ENCODE measurements at regions not wholly inside any gene's neighbourhood (a gene's known extent, or its start where the extent isn't known, plus 50 kb on each side); places are given as distances from the start of the nearest gene placed in this dataset.
"Not testable (repeated sequence)": the region's sequence is repeated elsewhere in the genome, so short reads cannot be mapped to it uniquely, and the experiment has no call there.

GRCh38 chr2:9708683-9709538, 78.1 kb upstream of the YWHAQ start:
- no peak for DNase-seq

DNA sequence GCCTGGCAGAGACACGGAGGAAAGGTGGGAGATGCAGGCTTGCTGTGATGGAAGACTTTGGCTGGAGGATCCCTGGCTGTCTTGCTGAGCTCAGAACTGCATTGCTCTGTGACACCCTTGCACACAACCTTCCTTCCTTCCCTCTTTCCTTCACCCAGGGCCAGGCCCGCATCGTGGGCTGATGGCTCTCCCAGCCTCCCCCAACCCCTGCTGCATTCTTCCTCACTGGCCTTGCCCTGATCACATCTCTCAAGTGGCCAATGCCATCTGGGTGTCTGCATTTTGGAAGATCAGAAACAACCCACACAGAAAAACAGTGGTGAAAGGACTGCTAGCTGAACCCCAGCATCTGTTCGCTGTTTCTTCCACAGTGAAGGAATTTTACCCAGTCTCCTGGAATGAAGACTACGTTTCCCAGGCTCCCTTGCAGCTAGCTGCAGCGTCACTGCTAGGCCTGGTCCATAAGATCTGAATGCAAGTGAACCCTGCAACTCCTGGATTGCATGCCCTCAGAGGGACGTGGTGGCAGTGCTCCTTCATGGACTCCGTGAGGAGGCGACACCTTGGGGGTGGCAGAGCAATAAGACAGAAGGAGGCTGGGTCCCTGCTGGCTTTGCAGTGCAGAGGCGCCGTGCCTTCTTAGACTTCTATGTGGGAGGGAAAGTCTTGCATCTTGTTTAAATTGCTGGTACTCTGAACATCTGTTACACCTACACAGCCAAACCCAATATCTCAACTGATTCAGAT, 78.9 kb upstream of the YWHAQ start:
- no peak for DNase-seq

DNA sequence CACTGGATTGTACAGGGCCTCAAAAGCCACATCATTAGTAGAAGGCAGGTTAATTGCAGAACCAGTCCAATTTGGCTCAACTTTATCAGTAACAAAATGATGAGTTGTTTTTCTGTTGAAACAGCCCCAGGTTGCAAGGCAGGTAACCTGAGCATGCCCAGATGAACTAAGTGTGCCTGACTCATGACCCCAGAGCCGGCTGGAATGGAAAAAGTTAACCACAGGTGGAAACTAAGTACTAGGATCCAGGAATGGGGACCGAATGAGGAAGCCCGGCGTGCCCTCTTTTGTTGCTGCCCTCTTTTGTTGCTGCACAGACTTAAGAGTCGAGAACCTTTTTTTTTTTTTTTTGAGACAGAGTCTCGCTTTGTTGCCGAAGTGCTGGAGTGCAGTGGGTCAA, 79.5 kb upstream of the YWHAQ start:
- DNase-seq: no peak

GRCh38 chr2:9712263-9712662, 81.5 kb upstream of the YWHAQ start:
- DNase-seq: no peak

GRCh38 chr2:9714630-9715214, 83.9 kb upstream of the YWHAQ start:
- DNase-seq: no peak

DNA sequence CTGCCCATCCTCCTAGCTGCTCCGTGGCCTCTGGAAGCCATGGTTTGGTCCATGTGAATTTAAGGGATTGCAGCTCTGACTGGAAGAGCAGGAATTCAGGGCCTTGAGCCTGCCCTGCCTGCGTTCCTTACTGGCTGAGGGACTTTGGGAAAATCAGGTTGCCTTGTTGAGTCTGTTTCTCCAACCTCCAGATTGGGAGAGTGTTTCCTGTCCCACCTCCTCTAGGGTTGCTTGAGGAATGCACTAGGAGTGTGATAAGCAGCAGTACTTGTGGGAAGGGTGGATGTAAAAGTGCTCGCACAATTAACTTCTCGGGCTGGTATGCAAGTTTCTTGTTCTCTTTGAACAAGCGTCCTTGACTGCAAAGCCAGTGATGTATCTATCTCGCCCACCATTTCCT, 84.4 kb upstream of the YWHAQ start:
- no peak for DNase-seq

DNA sequence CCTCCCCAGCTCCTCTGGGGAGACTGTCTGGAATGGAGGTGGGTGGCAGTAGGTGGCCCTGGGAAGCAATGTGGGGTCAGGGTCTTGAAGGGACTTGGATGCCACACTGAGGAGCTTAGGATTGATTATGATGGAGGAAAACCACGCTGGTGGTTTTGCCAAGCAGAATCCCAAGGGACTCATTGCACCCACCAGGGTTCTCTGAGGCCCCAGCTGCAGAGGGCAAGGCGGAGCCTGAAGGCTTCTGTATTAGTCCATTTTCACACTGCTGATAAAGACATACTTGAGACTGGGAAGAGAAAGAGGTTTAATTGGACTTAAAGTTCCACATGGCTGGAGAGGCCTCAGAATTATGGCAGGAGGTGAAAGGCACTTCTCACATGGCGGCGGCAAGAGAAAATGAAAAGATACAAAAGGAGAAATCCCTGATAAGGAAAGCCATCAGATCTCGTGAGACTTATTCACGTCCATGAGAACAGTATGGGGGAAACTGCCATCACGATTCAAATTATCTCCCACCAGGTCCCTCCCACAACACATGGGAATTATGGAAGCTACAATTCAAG, 87.2 kb upstream of the YWHAQ start:
- peak; percentile 5 for DNase-seq

DNA sequence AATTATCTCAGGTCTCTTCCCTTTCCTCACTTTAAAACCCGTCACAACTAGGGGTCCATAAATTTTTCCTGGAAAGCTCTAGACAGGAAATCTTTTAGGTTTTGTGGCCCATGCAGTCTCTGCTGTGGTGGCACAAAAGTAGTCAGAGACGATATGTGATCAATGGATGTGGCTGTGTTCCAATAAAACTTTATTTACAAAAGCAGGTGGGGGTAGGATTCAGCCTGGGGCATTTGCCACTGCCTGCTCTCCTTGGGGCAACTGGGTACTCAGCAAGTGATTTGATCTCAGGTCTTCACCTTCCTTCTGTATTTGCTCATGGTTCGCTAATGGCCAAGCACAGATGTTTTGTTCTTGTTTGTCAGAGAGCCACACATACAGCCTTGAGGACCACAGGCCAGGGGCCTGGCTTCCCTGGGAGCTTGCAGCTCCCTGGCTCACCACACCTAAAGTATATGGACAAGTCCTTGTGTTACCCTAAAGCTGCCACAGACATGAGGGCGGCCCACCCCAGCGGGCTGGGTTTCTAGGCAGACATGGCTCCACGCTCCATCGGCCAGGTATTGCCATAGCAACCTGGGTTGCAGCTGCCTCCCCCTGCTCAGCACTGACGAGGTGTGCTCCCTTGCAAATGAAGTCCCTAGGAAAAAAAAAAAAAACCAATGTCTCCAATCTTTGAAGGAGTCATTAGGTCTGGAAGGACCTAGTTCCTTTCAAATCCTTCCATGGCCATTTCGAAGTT, 89.7 kb upstream of the YWHAQ start:
- peak; percentile 85 for DNase-seq

DNA sequence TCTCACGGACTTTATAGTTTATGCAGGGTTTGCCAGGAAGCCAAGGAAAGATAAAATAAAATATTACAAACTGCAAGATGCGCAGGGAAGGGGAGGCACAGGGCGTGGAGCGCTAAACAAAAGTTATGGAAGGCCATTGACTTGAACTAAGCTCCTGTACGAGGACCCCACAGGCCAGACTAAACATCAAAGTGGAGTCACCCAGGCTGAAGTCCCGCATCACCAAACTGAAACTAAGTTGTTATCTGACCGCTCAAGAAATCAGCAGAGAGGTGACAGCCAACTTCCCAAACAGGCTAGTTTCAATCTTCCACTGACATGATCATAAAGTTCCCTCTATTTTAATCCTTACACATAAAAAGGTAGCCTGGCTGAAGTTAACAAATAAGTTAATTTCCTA, 90.5 kb upstream of the YWHAQ start:
- no peak for DNase-seq

DNA sequence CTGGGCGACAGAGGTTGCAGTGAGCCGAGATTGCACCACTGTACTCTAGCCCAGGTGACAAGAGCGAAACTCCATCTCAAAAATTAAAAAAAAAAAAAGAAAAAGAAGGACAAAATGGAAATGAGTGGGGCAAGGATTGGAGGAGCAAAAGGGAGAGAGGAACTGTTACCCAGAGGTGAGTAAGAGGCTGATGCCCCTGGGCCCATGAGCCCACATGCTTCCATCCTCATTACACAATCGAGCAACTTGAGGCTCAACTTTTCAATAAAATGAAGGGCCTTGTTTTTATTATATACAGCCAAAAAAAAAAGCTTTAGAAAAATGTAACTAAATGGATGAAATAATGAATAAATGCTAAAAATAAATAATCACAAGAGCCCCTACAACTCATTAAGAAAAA, 91.7 kb upstream of the YWHAQ start:
- DNase-seq: no peak

- no peak for DNase-seq
These were observed 93.8 kb upstream of the YWHAQ start for GRCh38 chr2:9724565-9724964.

- no peak for DNase-seq
These were observed 94.3 kb upstream of the YWHAQ start for GRCh38 chr2:9725106-9725505.

DNA sequence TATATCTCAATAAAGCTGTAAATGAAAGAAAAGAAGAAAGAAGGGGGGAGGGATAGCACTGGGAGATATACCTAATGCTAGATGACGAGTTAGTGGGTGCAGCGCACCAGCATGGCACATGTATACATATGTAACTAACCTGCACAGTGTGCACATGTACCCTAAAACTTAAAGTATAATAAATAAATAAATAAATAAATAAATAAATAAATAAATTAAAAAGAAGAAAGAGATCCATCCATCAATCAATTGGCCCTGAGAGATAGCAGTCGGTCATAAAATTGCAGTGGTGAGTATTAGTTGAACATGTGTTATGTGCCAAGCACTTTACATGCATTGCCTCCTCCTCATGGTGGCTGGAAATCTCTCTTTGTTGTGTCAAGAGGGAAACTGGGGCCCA, 95.2 kb upstream of the YWHAQ start:
- not testable (repeated sequence) for DNase-seq

DNA sequence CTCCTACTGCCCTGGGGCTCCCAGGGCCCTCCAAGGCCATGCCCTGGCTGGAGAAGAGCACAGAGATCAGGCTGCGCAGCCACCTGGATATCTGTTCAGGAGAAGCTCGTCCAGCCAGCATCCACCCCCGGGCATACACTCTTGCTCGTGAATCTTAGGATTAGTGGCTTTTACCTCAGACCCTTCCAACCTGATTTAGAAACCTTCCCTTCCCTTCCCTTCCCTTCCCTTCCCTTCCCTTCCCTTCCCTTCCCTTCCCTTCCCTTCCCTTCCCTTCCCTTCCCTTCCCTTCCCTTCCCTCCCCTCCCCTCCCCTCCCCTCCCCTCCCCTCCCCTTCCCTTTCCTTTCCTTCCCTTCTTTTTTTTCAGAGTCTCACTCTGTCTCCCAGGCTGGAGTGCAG, 99.7 kb upstream of the YWHAQ start:
- DNase-seq: not testable (repeated sequence)

- no peak for DNase-seq
These were observed 102.0 kb upstream of the YWHAQ start for GRCh38 chr2:9732824-9733223.

- no peak for DNase-seq
These were observed 103.5 kb upstream of the YWHAQ start for GRCh38 chr2:9734308-9734707.

DNA sequence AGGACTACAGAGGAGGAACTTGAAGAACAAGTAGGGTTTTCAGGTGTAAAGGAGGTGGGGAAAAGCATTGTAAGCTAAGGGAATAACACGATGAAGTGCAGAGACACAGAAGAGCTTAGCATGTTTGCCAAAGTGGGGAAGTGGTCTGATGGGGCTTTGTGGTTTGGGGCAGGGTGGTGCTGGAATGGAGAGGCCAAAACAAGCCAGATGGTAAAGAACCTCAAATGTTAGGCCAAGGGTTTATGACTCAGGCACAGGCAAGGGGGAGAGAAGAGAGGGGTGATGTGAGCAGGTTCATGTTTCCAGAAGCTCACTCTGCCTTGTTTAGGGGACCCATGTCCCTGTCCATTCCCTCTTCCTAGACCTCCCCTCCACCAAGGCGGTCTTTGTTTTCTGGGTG, 104.5 kb upstream of the YWHAQ start:
- DNase-seq: no peak

GRCh38 chr2:9736021-9736420, 105.2 kb upstream of the YWHAQ start:
- DNase-seq: peak; percentile 12

DNA sequence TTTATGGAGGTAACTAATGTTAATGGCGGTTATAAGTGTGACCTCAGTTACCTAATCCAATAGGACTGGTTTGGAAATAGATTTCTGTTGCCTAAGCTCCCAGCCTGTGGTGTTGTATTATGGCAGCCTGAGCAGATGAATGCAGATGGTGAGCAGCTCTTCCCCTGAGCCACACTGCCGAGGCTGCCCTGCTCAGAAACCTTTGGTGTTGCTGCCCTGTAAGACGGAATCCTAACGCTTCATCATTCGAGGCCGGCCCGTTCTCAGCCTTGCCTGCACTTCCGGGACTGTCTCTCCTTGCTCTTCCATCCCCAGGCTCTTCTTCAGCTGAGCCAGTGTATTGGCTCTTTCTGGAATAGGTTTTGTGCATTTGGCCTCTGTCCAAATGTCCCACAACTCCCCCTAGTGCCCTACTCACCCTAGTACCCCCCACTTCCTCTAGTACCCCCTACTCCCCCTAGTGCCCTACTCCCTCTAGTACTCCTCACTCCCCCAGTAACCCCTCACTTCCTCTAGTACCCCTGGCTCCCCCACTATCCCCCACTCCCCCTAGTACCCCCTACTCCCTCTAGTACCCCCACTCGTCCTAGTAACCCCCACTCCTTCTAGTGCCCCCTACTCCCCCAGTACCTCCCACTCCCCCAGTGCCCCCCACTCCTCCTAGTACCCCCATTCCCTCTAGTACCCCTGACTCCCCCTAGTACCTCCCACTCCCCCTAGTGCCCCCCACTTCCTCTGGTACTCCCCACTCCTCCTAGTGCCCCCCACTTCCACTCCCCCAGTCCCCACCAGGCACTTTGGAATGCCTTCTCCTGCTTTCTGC, 106.0 kb upstream of the TAF1B start:
- DNase-seq: peak; percentile 30

- DNase-seq: no peak
These were observed 105.2 kb upstream of the TAF1B start for GRCh38 chr2:9738062-9738461.

- no peak for DNase-seq
These were observed 104.5 kb upstream of the TAF1B start for GRCh38 chr2:9738535-9739496.

Measured in NCI-H69 (cell line).